MM.1S (cell line): ENCODE measurements at regions not wholly inside any gene's neighbourhood (a gene's known extent, or its start where the extent isn't known, plus 50 kb on each side); places are given as distances from the start of the nearest gene placed in this dataset.
"Not testable (repeated sequence)": the region's sequence is repeated elsewhere in the genome, so short reads cannot be mapped to it uniquely, and the experiment has no call there.

Source experiments
- DNase-seq: peaks from one replicate; pipeline ENCODE4 v3.0.0-alpha.2; 2015
- H2AFZ ChIP-seq: fragments of 300-600 bp; sonication (generic); 2 replicates; pipeline ENCODE4 v1.6.0; 2016; ENCODE audit warnings: antibody characterized with exemption, low read length
- H3F3A ChIP-seq: fragments of 300-600 bp; sonication (generic); 2 replicates; pipeline ENCODE4 v1.6.1; 2016; ENCODE audit warnings: mild to moderate bottlenecking, antibody characterized with exemption, low read length, moderate library complexity, mixed read lengths; ENCODE audit not compliant: insufficient read depth
- H3K27ac ChIP-seq: fragments of 300-600 bp; sonication (generic); 2 replicates; pipeline ENCODE4 v1.5.1; 2016; ENCODE audit warnings: mild to moderate bottlenecking, low read length
- H3K27me3 ChIP-seq: fragments of 300-600 bp; sonication (generic); replicated peaks from 2 replicates; pipeline ENCODE4 v1.6.0; 2016; ENCODE audit warnings: low read length; ENCODE audit not compliant: insufficient read depth
- H3K36me3 ChIP-seq: fragments of 300-600 bp; sonication (generic); replicated peaks from 2 replicates; pipeline ENCODE4 v1.6.1; 2016; ENCODE audit warnings: mild to moderate bottlenecking, low read length, mixed read lengths; ENCODE audit not compliant: insufficient read depth
- H3K4me1 ChIP-seq: fragments of 300-600 bp; sonication (generic); 2 replicates; pipeline ENCODE4 v1.6.1; 2016; ENCODE audit warnings: low read length, mixed read lengths
- H3K4me2 ChIP-seq: fragments of 300-600 bp; sonication (generic); 2 replicates; pipeline ENCODE4 v1.6.0; 2016; ENCODE audit warnings: low read depth, low read length
- H3K4me3 ChIP-seq: fragments of 300-600 bp; sonication (generic); 2 replicates; pipeline ENCODE4 v1.5.1; 2016; ENCODE audit warnings: low read length, mixed read lengths
- H3K79me2 ChIP-seq: fragments of 300-600 bp; sonication (generic); 2 replicates; pipeline ENCODE4 v1.6.1; 2016; ENCODE audit warnings: mixed run types, low read length, mixed read lengths
- H3K9ac ChIP-seq: fragments of 300-600 bp; sonication (generic); 2 replicates; pipeline ENCODE4 v1.6.1; 2016; ENCODE audit warnings: low read length, mixed read lengths
- H3K9me2 ChIP-seq: fragments of 300-600 bp; sonication (generic); replicated peaks from 2 replicates; pipeline ENCODE4 v1.6.1; 2016; ENCODE audit warnings: mild to moderate bottlenecking, low read length, mixed read lengths; ENCODE audit not compliant: insufficient read depth
- H3K9me3 ChIP-seq: fragments of 300-600 bp; sonication (generic); replicated peaks from 2 replicates; pipeline ENCODE4 v1.6.1; 2016; ENCODE audit warnings: mild to moderate bottlenecking, low read length, mixed read lengths; ENCODE audit not compliant: insufficient read depth
- H4K20me1 ChIP-seq: fragments of 300-600 bp; sonication (generic); 2 replicates; pipeline ENCODE4 v1.6.1; 2016; ENCODE audit warnings: mild to moderate bottlenecking, low read length, moderate library complexity, mixed read lengths; ENCODE audit not compliant: insufficient read depth
- EZH2 ChIP-seq: fragments of 300-600 bp; sonication (generic); optimal IDR thresholded peaks from 2 replicates; pipeline ENCODE3; 2017; ENCODE audit warnings: low read depth, mild to moderate bottlenecking, antibody characterized with exemption, low read length, mixed read lengths
- EZH2phosphoT487 ChIP-seq: fragments of 300-600 bp; sonication (generic); IDR thresholded peaks from 2 replicates; pipeline ENCODE4 v1.6.1; 2018; ENCODE audit warnings: antibody characterized with exemption, low read length
- TF ChIP-seq, protein P1 (sequence below): fragments of 300-600 bp; sonication (generic); IDR thresholded peaks from 2 replicates; pipeline ENCODE4 v1.5.1; 2016; ENCODE audit warnings: antibody characterized with exemption, low read length, mixed read lengths

DNA sequence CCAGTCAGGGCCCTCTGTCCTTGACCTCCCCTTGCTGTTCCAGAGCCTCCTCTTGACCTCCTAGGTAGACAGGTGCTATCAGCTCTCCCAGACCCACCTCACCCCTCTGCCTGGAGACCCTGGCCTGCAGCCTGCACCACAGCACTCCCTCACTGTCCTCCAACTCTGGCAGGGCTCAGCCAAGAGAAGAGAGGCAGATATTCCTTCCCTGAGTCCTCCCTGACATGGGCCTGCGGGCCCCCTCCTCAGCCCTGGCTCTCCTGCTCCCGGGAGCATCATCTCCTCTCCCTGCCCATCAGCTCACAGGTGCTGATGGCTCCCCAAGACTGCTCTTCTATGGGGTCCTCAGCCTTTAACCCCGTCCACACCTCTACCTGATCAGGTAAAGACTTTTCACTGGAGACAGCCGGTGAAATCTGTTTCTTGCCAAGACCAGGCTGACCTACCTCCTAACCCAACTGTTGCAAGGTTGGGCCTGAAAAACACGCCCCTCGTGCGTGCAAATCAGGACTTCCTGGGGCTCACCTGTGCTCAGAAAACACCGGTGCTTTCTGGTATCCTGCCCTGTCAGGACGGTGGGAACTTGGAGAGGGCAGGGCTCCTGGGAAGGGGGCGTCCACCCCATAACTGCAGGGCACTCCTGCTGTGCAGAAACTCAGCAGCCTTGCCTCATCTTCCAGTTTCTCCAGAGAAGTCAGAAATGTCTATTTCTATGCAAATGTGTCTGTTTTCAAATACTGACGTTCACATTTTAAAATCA, 160.7 kb downstream of the SHANK2 start:
- TF ChIP-seq EZH2: no peak
- TF ChIP-seq, protein P1, sequence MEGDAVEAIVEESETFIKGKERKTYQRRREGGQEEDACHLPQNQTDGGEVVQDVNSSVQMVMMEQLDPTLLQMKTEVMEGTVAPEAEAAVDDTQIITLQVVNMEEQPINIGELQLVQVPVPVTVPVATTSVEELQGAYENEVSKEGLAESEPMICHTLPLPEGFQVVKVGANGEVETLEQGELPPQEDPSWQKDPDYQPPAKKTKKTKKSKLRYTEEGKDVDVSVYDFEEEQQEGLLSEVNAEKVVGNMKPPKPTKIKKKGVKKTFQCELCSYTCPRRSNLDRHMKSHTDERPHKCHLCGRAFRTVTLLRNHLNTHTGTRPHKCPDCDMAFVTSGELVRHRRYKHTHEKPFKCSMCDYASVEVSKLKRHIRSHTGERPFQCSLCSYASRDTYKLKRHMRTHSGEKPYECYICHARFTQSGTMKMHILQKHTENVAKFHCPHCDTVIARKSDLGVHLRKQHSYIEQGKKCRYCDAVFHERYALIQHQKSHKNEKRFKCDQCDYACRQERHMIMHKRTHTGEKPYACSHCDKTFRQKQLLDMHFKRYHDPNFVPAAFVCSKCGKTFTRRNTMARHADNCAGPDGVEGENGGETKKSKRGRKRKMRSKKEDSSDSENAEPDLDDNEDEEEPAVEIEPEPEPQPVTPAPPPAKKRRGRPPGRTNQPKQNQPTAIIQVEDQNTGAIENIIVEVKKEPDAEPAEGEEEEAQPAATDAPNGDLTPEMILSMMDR: no peak
- no peak for TF ChIP-seq EZH2phosphoT487
- no peaks in the 10 kb centered on the region for H3K79me2 ChIP-seq
- H4K20me1 ChIP-seq: no peaks in the 10 kb centered on the region
- H3K9me2 ChIP-seq: no peaks in the 10 kb centered on the region
- no peaks in the 10 kb centered on the region for H3K9me3 ChIP-seq
- no peak for DNase-seq
- H3K36me3 ChIP-seq: no peaks in the 10 kb centered on the region
- H3K27me3 ChIP-seq: peaks cover 90% of the 10 kb centered on the region
- no peaks in the 10 kb centered on the region for H3K4me1 ChIP-seq
- H3K4me3 ChIP-seq: no peak overlapping the region
- H3K27ac ChIP-seq: no peak overlapping the region
- no peak overlapping the region for H3K9ac ChIP-seq
- no peak overlapping the region for H3K4me2 ChIP-seq
- no peak overlapping the region for H2AFZ ChIP-seq
- no peaks in the 10 kb centered on the region for H3F3A ChIP-seq

DNA sequence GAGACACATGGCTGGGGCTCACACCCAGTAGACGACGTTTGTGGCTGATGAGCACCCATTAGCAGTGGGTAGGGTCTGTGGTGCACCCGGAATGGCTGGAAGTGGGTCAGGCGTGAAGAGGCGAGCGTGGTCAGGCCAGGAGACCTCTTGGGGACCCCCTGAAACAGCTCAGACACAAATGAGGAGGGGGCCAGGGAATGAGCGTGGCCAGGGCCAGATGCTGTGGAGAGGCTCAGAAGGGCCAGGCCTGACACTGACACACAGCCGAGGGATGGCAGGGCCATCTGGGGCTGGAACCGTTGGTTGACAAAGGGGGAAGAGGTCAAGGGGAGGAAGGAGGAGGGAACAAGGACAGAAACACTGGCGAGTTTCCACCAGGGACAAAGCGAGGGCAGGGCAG, 162.8 kb downstream of the SHANK2 start:
- DNase-seq: no peak
- no peaks in the 10 kb centered on the region for H3K9me2 ChIP-seq
- TF ChIP-seq EZH2phosphoT487: no peak
- no peak for TF ChIP-seq EZH2
- TF ChIP-seq, protein P1: no peak

DNA sequence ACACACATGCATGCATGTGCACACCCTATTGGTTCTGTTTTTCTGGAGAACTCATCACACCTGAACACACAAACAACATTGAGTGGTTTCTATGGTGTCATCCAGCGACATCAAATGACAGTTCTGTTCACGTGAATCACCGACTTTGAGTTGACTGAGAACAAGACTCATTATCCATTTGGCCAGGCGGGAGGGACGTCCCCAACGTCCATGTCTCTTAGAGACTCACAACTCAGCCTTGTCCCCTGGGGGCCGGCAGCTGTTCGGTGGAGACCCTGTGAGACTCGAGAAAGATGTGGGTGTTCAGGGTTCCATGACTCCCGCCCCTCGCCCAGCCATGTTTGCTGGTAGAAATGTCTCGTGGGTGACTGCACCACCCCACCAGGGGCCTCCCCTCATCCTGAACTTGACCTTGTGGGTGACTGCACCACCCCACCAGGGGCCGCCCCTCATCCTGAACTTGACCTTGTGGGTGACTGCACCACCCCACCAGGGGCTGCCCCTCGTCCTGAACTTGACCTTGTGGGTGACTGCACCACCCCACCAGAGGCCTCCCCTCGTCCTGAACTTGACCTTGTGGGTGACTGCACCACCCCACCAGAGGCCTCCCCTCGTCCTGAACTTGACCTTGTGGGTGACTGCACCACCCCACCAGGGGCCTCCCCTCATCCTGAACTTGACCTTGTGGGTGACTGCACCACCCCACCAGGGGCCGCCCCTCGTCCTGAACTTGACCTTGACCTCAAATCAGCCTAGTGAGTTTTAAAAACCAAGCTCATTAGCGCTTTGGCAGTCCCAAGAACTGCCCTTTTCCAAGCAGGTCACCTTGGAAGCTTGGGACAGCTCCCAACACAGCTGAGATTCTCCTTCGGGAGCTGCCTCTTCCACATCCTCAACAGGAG, 163.8 kb downstream of the SHANK2 start:
- not testable (repeated sequence) for H3K9ac ChIP-seq, H3K27ac ChIP-seq, H3K79me2 ChIP-seq, H3K4me1 ChIP-seq, H3F3A ChIP-seq, H4K20me1 ChIP-seq, DNase-seq, H3K9me2 ChIP-seq, H3K36me3 ChIP-seq, H2AFZ ChIP-seq, H3K4me3 ChIP-seq, H3K9me3 ChIP-seq, H3K4me2 ChIP-seq
- peaks cover 70% of the 10 kb centered on the region for H3K27me3 ChIP-seq

More for the DNA sequence above, 162.8 kb downstream of the SHANK2 start:
- Histone ChIP-seq H3K27me3 (peaks cover 71% of the 10 kb centered on the region), H3K36me3 (no peaks in the 10 kb centered on the region), H3K9ac (no peak overlapping the region), H4K20me1 (no peaks in the 10 kb centered on the region), H3F3A (no peaks in the 10 kb centered on the region), H3K4me1 (no peaks in the 10 kb centered on the region), H3K27ac (no peak overlapping the region), H3K4me3 (no peak overlapping the region), H3K9me3 (no peaks in the 10 kb centered on the region), H2AFZ (no peak overlapping the region), H3K4me2 (no peak overlapping the region), H3K79me2 (no peaks in the 10 kb centered on the region)
